ENCODE measurements at regions not wholly inside any gene's neighbourhood (a gene's known extent, or its start where the extent isn't known, plus 50 kb on each side); places are given as distances from the start of the nearest gene placed in this dataset.
"Not testable (repeated sequence)": the region's sequence is repeated elsewhere in the genome, so short reads cannot be mapped to it uniquely, and the experiment has no call there.

DNA sequence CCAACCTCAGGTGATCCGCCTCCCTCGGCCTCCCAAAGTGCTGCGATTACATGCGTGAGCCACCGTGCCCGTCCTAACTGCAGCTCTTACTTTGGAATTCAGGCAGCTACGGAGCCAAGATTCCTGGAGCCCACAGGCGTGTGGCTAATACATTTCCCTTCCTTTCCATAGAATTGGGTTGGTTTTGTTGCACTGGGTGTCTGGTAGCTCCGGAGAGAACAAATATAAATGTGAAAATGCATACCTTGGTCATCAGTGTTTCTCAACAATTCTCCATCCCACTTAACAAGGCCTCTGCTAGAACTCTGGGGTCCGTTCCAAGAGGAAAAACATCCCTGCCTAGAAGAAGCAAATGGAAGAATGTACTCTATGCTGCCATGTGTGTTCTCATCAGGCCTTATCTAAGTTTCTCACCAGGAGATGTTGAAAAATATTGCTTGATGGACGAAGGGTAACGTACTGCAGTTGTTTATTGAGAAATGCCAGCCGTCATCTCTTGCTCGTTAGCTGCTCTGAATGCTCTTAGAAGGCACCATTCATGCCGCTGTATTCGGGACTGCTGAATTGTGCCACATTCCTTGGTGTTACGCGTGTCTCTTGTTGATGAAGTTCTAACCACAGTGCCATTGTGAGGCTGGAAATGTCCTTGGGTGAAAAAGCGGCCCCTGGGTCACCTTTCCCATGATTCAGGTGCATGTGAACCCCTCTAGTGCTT is 50.5 kb upstream of the CD99 start:
- no peak for DNase-seq

DNA sequence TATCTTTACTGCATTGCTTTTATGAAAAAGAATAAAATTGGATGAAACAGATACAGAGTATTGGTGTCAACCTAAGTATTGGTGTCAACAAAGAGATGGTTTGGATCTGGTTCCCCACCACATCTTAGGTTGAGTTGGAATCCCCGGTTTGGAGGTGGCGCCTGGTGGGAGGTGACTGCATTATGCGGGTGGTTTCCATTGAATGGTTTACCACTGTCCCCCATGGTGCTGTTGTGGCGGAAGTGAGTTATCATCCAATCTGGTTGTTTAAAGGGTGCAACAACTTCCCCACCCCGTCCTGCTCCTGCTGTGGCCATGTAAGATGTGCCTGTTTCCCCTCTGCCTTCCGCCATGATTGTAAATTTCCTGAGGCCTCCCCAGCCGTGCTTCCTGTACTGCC is 52.8 kb upstream of the CD99 start:
- no peak for DNase-seq

DNA sequence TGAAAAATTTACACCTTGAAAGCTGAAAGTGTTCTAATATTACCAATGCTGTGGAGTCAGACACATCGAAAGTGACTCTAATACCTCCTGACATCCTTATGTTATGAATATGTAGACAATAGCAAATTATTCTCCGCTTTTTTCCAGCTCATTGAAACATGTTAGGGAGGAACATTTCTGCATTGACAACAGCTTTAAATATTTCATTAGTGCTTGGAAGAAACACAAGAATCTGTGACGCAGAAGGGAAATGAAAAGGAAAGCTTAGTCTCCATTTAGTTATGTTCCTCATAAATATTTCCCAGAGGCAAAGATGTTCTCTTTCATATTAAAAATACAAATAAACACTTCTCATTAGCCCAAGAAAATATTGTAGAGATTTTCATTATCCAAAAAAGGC is 55.8 kb upstream of the CD99 start:
- no peak for DNase-seq

DNA sequence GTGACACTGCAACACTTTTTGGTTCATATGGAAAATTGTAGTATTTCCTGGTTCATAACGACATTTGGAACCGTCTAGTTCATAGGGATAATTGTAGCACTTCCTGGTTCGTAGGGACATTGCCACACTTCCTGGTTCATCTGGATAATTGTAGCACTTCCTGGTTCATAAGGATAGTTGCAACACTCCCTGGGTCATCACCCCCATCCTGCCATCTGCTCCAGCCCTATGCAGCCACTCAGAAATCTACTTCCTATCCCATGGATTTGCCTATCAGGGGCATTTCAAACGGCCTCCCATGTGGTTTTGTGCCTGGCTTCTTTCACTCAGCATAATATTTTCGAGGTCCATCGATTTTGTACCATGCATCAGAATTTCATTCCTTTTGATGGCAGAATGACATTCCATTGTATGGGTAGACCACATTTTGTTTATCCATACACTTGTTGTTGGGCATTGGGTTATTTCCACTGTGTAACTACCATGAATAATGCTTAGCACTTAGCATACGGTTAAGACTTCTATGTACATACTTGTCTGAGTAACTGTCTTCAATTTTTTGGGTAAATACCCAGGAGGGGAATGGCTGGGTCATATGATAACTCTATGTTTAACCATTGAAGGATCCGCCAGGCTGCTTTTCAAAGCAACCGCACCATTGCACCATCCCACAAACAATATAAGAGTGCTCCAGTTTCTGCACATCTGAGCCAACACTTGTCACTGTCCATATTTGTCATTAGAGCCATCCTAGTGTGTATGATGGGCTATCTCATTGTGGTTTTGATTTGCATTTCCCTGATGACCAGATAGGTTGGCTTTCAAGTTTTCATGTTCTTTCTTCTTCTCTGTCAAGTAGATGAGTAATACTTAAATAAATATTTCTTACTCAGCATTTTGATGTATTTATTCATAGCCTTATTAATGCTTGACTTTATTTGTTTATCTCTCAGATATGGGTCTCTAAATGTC is 58.3 kb upstream of the CD99 start:
- DNase-seq: no peak

DNA sequence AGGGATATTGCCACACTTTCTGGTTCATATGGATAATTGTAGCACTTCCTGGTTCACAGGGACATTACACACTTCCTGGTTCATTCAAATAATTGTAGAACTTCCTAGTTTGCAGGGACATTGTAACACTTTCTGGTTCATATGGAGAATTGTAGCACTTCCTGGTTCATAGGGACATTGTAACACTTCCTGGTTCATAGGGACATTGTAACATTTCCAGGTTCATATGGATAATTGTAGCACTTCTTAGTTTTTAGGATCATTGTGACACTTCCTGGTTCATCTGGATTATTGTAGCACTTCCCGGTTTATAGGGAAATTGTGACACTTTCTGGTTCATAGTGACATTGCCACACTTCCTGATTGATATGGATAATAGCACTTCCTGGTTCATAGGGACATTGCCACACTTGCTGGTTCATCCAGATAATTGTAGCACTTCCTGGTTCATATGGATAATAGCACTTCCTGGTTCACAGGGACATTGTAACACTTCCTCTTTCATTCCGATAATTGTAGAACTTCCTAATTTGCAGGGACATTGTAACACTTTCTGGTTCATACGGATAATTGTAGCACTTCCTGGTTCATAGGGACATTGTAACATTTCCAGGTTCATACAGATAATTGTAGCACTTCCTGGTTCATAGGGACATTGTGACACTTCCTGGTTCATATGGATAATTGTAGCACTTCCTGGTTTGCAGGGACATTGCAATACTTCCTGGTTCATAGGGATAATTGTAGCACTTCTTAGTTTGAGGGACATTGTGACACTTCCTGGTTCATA is 59.2 kb upstream of the CD99 start:
- DNase-seq: no peak

DNA sequence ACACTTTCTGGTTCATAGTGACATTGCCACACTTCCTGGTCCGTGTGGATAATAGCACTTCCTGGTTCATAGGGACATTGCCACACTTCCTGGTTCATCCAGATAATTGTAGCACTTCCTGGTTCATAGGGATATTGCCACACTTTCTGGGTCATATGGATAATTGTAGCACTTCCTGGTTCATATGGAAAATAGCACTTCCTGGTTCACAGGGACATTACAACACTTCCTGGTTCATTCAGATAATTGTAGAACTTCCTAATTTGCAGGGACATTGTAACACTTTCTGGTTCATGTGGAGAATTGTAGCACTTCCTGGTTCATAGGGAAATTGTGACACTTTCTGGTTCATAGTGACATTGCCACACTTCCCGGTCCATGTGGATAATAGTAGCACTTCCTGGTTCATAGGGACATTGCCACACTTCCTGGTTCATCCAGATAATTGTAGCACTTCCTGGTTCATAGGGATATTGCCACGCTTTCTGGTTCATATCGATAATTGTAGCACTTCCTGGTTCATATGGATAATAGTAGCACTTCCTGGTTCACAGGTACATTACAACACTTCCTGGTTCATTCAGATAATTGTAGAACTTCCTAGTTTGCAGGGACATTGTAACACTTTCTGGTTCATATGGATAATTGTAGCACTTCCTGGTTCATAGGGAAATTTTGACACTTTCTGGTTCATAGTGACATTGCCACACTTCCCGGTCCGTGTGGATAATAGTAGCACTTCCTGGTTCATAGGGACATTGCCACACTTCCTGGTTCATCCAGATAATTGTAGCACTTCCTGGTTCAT is 60.0 kb upstream of the CD99 start:
- DNase-seq: not testable (repeated sequence)

DNA sequence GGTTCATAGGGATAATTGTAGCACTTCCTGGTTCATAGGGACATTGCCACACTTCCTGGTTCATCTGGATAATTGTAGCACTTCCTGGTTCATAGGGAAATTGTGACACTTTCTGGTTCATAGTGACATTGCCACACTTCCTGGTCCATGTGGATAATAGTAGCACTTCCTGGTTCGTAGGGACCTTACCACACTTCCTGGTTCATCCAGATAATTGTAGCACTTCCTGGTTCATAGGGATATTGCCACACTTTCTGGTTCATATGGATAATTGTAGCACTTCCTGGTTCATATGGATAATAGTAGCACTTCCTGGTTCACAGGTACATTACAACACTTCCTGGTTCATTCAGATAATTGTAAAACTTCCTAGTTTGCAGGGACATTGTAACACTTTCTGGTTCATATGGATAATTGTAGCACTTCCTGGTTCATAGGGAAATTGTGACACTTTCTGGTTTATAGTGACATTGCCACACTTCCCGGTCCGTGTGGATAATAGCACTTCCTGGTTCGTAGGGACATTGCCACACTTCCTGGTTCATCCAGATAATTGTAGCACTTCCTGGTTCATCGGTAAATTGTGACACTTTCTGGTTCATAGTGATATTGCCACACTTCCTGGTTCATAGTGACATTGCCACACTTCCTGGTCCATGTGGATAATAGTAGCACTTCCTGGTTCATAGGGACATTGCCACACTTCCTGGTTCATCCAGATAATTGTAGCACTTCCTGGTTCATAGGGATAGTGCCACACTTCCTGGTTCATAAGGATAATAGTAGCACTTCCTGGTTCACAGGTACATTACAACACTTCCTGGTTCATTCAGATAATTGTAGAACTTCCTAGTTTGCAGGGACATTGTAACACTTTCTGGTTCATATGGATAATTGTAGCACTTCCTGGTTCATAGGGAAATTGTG is 60.8 kb upstream of the CD99 start:
- DNase-seq: not testable (repeated sequence)

DNA sequence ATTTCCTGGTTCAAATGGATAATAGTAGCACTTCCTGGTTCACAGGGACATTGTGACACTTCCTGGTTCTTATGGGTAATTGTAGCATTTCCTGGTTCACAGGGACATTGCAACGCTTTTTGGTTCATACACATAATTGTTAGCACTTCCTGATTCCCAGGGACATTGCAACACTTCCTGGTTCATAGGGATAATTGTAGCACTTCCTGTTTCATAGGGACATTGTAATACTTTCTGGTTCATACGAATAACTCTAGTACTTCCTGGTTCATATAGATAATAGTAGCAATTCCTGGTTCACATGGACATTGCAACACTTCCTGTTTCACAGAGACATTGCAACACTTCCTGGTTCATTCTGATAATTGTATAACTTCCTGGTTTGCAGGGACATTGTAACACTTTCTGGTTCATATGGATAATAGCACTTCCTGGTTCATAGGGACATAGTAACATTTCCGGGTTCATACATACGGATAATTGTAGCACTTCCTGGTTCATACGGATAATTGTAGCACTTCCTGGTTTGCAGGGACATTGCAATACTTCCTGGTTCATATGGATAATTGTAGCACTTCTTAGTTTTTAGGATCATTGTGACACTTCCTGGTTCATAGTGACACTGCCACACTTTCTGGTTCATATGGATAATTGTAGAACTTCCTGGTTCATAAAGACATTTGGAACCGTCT is 61.6 kb upstream of the CD99 start:
- no peak for DNase-seq

DNA sequence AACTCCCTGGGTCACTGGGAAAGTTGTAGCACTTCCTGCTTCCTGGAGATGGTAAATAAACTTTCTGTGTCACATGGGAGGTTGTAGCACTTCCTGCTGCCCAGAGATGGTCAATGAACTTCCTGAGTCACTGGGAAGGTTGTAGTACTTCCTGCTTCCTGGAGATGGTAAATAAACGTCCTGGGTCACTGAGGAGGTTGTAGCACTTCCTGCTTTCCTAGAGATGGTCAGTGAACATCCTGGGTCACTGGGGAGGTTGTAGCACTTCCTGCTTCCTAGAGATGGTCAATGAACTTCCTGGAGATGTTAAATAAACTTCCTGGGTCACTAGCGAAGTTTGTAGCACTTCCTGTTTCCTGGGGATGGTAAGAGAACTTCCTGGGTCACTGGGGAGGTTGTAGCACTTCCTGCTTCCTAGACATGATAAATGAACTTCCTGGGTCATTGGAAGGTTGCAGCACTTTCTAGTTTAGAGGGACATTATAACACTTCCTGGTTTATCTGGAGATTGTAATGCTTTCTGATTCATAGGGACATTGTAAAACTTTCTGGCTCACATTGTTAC is 62.3 kb upstream of the CD99 start:
- no peak for DNase-seq

DNA sequence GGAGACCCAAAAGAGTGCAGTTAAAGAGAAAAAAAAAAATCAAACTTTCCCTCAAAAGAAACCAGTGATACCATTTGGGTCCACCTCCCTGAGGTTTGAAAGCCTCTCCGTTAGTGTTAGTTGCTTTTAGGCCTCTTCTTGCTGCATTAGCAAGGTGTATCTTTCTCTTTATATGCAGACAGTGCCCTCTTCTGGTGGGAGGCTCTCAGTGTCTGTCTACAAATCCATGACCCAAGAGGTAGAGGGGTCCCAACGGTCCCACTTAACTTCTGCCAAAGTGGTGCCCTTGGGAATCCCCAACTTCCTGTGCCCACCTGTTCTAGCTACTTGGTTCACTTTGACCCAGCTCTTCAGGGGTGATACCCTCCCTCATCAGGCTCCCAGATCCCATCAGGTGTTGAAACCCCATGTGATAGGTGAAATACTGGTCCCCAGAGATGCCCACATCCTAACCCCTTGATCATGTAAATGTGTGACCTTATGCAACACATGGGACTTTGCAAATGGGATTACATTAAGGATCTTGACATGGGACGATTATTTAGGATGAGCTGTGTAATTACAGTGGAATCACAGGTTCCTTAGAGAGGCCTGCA is 63.7 kb upstream of the CD99 start:
- no peak for DNase-seq

DNA sequence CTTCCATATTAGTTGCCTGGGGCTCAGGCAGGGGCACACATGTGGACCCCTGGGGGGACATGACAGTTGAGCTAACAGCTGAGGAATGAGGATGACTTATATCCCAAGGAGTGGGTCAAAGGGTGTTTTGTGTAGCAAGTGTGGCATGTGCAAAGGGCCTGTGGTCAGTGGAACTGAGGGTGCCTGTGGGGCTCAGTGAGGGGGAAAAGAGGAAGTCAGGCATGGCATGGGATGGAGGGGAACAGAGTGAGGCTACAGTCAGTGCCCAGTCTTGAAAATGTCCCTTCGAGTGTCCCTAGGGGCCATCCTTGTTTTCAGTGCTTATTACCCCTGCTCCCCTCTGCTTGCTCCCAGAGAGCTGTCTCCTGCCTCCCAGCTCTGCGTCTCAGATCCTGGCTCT is 64.3 kb upstream of the CD99 start:
- DNase-seq: no peak

DNA sequence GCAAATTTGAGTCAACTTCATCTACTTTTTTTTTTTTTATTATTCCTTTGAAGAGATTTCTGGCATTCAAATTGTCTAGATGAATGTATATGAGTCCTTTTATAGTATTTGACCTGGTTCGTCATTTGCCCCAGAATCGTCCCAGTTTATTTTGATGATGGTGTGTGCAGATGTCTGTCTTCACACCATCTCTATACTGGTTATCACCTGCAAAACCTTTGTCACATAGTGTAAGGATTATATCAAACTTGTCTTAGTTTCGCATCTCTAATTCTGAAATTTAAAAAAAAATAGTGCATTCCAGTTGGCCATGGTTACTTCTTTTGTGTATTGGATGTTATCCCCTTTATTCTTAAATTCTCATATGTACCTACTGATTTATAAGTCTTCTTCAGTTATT is 70.5 kb upstream of the CD99 start:
- DNase-seq: no peak

DNA sequence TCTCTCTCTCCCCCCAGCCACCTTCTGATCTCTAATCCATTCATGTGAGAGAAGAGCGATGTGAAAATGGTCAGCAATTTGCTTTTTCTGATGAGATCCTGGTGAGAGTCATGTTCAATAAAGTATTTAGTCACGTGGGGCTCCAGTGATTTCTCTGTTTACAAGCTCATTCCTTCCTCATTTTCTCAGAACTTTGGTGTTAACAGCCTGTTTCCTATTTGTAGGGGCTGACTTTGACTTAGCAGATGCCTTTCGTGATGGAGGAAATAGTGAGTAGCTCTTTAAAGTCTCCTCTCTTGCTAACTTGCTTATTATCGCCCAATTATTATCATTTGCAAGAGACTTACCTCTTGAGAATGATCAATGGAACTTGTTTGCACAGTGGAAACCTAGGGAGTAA is 72.6 kb upstream of the CD99 start:
- DNase-seq: no peak

DNA sequence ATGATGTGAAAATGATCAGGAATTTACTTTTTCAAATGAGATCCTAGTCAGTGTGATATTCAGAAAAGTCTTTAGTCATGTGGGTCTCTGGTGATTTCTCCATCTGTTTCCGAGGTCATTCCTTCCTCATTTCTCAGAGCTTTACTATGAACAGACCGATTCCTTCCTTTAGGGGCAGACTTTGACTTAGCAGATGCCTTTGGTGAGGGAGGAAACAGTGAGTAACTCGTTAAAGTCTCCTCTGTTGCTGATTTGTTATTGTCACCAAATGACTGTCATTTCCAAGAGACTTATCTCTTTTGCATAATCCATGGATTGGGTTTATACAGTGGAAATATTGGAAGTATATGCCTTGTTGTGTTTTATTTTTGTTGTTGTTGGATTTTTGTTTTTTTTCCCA is 76.2 kb upstream of the CD99 start:
- DNase-seq: no peak

DNA sequence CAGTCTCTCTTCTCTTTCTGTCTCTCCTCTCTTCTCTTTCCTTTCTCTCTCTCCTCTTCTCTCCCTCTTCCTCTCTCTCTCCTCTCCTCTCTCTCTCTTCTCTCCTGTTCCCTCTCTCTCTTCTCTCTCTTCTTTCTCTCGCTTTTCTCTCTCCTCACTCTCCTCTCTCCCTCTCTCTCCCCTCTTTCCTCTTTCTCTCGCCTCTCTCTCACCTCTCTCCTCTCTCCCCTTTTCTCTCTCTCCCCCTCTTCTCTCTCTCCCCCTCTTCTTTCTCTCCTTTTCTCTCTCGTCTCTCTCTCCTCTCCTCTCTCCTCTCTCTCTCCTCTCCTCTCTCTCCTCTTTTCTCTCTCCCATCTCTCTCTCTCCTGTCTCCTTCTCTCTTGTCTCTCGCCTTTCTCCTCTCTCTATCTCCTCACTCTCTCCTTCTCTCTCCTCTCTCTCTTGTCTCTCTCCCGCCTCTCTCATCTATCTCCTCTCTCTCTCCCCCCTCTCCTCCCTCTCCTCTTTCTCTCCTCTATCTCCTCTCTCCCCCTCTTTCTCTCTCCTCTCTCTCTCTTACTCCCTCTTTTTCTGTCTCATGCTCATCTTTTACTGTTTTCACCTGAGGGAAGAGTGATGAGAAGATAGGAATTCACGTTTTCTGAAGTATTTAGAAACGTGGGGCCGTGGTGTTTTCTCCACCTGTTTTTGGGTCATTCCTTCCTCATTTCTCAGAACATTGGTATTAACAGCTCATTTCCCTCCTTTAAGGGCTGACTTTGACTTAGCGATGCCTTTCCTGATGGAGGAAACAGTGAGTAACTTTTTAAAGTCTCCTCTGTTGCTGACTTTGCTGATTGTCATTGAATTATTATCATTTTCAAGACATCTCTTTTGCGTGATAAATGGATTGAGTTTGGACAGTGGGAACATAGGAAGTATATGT is 80.6 kb upstream of the CD99 start:
- DNase-seq: no peak

DNA sequence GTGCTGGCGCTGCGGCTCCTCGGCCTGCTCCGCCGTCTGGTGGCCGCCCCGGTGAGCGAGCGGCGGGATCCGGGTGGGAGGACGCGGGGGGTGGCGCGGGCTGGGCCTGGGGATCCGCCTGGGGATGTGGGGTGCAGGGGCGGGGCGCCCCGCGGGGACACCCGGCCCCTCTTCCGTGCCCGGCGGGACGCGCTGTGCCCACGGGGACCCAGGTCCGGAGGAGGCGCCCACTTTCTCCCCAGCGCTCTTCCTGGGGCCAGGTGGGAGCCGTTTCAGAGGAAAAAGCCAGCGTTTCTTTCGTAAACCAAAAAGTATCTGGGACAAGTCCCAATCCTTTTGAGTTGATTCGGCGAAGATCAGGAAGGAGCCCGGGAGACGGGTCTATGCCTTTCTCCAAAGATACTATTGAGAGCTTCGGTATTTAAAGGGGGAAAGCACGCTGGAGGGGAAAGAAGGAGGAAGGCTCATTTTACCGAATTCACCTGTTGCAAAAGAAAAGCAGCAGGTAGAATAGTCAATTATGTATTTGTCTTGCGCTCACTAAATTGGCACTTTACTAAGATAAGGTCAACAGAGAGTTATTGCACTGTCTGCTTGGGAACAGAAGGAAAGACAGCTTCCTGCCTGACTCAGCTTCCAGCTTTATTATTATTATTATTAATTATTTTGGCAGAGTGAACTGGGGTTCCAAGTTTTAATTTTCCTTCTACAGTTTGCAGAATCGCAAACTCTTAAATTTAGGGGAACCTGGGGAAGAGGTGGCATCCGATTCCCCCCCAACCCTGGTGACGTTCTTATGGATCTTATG is 81.5 kb upstream of the CD99 start:
- DNase-seq: no peak

DNA sequence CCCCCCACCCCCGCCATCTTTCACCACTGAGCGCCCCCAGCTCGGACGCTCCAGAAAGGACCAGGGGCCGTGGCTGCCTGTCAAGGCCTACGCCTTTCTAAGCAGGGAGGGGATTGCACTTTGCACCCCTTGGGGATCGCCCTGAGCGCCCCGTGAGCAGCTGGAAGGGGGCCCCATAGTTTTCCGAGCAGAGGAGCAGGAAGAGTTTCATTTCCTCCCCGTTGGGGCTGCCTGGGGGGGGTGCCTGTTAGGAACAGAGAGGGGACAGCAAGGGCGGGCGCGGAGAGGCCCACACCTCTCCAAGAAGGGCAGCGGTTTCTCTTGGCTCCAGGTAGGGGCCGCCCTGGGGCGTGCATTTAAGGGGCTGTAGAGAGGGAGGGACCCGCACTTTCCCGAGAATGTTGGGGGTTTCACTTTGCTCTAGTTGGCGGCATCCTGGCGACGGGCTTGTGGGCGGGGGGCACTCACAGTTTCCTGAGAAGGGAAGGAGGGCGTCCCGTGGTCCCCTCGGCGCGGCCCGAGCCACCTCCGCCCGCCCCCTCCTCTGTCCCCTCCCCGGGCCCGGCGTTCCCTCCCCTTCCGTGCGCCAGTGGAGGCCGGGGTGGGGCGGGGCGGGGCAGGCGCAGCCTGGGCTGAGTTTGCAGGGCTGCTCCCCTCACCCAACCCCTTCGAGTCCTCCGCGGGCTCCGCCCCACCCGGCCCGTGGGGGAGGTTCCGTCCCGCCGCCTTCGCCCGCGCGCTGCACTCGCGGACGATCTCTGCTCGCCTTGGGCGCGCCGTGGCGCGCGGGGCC is 82.3 kb upstream of the CD99 start:
- DNase-seq: no peak
